Stomach (tissue), 8 donors: ENCODE measurements at regions not wholly inside any gene's neighbourhood (a gene's known extent, or its start where the extent isn't known, plus 50 kb on each side); places are given as distances from the start of the nearest gene placed in this dataset.

Source experiments
- DNase-seq, 2 donors: peaks; one replicate each; pipeline versions ENCODE4 v3.0.0 to v3.0.0-alpha.2; 2013 to 2019
- H3K27ac ChIP-seq, 5 donors: fragments of 200-600 bp in 4 of 5; sonication (generic) in 4 of 5; one replicate each; pipeline ENCODE4 v1.5.1; 2013 to 2019; ENCODE audit warnings: mild to moderate bottlenecking in 1 of 5, moderate library complexity in 1 of 5
- H3K27me3 ChIP-seq, 3 donors: fragments of 200-600 bp; sonication (generic); one replicate each; pipeline ENCODE4 v1.5.1; 2017 to 2019; ENCODE audit warnings: mixed run types in 1 of 3
- H3K36me3 ChIP-seq, 4 donors: fragments of 200-600 bp; sonication (generic); 1 replicate in 3 of 4; 2 replicates in 1 of 4; pipeline ENCODE4 v1.5.1; 2016 to 2019
- H3K4me1 ChIP-seq, 4 donors: fragments of 200-600 bp; sonication (generic); one replicate each; pipeline ENCODE4 v1.5.1; 2016 to 2019
- H3K4me3 ChIP-seq, 4 donors: fragments of 200-600 bp; sonication (generic) in 3 of 4; one replicate each; pipeline ENCODE4 v1.5.1; 2016 to 2019; ENCODE audit warnings: mild to moderate bottlenecking in 1 of 4
- H3K9me3 ChIP-seq, 4 donors: fragments of 200-600 bp; sonication (generic); one replicate each; pipeline ENCODE4 v1.5.1; 2016 to 2019
- EP300 ChIP-seq: sonication (generic); formaldehyde crosslinking; IDR thresholded peaks from one replicate; pipeline ENCODE4 v1.6.1; 2017; ENCODE audit warnings: antibody characterized with exemption
- POLR2A ChIP-seq, 4 donors: fragments of 450-650 bp; IDR thresholded peaks; one replicate each; pipeline ENCODE4 v1.6.1; 2016; ENCODE audit warnings: antibody characterized with exemption in 4 of 4, control low read depth in 2 of 4, mild to moderate bottlenecking in 1 of 4, moderate library complexity in 1 of 4
- POLR2AphosphoS5 ChIP-seq, 3 donors: sonication (generic); formaldehyde crosslinking; IDR thresholded peaks; one replicate each; pipeline ENCODE4 v1.6.1; 2016; ENCODE audit warnings: antibody characterized with exemption in 3 of 3
- WGBS, 5 donors: extraction: QIAGEN DNeasy Blood & Tissue Kit in 3 of 5; methylation state at CpG; one replicate each; pipeline versions ENCODE4 v1.1.5 to v1.1.7; 2013 to 2018; 5-methylcytosine and 5-hydroxymethylcytosine counted together
- intact Hi-C: fragments of 100-400 bp; cut with DNase I; formaldehyde crosslinking; loops from one replicate; pipeline ENCODE4 v1.15.1; 2023; ENCODE audit warnings: low total_unique reads
- TF ChIP-seq, protein P1 (sequence below), 7 experiments: fragments of 450-650 bp in 4 of 7; fragments of 200-600 bp in 3 of 7; sonication (generic) in 3 of 7; IDR thresholded peaks; one replicate each; pipeline ENCODE4 v1.5.1; 2016 to 2019; ENCODE audit warnings: antibody characterized with exemption in 7 of 7, control low read depth in 2 of 7, mild to moderate bottlenecking in 1 of 7
- donor health status: healthy with polysubstance abuse.
- donor health status: Bipolar disorder and iron deficiency.
- donor health status: healthy.

GRCh38 chrX:8873956-8874355 lies 72.8 kb upstream of the FAM9A start:
- WGBS, 5 donors, result 54 to 86% (median 66%) methylated on average over 2 to 3 of the region's 3 CpGs
- intact Hi-C loops, result no loop called here

GRCh38 chrX:8873102-8873501 lies 71.9 kb upstream of the FAM9A start:
- Histone ChIP-seq H3K9me3 (no peaks in the 10 kb centered on the region), H3K4me3 (no peak overlapping the region), H3K27ac (no peak overlapping the region), H3K36me3 (no peaks in the 10 kb centered on the region), H3K4me1 (no peaks in the 10 kb centered on the region), H3K27me3 (no peaks in the 10 kb centered on the region)
- TF ChIP-seq, protein P1, sequence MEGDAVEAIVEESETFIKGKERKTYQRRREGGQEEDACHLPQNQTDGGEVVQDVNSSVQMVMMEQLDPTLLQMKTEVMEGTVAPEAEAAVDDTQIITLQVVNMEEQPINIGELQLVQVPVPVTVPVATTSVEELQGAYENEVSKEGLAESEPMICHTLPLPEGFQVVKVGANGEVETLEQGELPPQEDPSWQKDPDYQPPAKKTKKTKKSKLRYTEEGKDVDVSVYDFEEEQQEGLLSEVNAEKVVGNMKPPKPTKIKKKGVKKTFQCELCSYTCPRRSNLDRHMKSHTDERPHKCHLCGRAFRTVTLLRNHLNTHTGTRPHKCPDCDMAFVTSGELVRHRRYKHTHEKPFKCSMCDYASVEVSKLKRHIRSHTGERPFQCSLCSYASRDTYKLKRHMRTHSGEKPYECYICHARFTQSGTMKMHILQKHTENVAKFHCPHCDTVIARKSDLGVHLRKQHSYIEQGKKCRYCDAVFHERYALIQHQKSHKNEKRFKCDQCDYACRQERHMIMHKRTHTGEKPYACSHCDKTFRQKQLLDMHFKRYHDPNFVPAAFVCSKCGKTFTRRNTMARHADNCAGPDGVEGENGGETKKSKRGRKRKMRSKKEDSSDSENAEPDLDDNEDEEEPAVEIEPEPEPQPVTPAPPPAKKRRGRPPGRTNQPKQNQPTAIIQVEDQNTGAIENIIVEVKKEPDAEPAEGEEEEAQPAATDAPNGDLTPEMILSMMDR (IDR thresholded peaks at IDR 0.05), result no peak
- no peak for TF ChIP-seq POLR2AphosphoS5 (IDR thresholded peaks at IDR 0.05)
- TF ChIP-seq POLR2A (IDR thresholded peaks at IDR 0.05), result no peak
- no peak for TF ChIP-seq EP300
- intact Hi-C loops, result no loop called here
- DNase-seq, result no peak
- 49 to 93% (median 71%) methylated on average over 2 of the region's 2 CpGs for WGBS, 5 donors

More at GRCh38 chrX:8873956-8874355, 72.8 kb upstream of the FAM9A start:
- TF ChIP-seq, protein P1 (IDR thresholded peaks at IDR 0.05), result no peak
- no peak for TF ChIP-seq POLR2AphosphoS5 (IDR thresholded peaks at IDR 0.05)
- TF ChIP-seq POLR2A (IDR thresholded peaks at IDR 0.05), result no peak
- no peak for TF ChIP-seq EP300
- Histone ChIP-seq H3K36me3 (no peaks in the 10 kb centered on the region), H3K27me3 (no peaks in the 10 kb centered on the region), H3K27ac (no peak overlapping the region), H3K4me1 (no peaks in the 10 kb centered on the region), H3K9me3 (no peaks in the 10 kb centered on the region), H3K4me3 (no peak overlapping the region)
- DNase-seq, result no peak

GRCh38 chrX:8870411-8870810 lies 69.2 kb upstream of the FAM9A start:
- TF ChIP-seq EP300 (no peak), POLR2AphosphoS5 (IDR thresholded peaks at IDR 0.05) (no peak), POLR2A (IDR thresholded peaks at IDR 0.05) (no peak)
- TF ChIP-seq, protein P1 (IDR thresholded peaks at IDR 0.05), result no peak
- intact Hi-C loops, result no loop called here
- Histone ChIP-seq H3K36me3 (no peaks in the 10 kb centered on the region), H3K27me3 (no peaks in the 10 kb centered on the region), H3K4me1 (no peaks in the 10 kb centered on the region), H3K9me3 (no peaks in the 10 kb centered on the region), H3K4me3 (no peak overlapping the region), H3K27ac (no peak overlapping the region)
- 64 to 90% (median 68%) methylated on average over 3 of the region's 3 CpGs for WGBS, 5 donors
- DNase-seq, result no peak

GRCh38 chrX:8869812-8870211 lies 68.6 kb upstream of the FAM9A start:
- H3K9me3 ChIP-seq, result no peaks in the 10 kb centered on the region
- no peak overlapping the region for H3K27ac ChIP-seq
- no peaks in the 10 kb centered on the region for H3K4me1 ChIP-seq
- H3K4me3 ChIP-seq, result no peak overlapping the region
- intact Hi-C loops, result no loop called here
- no peaks in the 10 kb centered on the region for H3K36me3 ChIP-seq
- TF ChIP-seq EP300, result no peak
- no peak for TF ChIP-seq POLR2AphosphoS5 (IDR thresholded peaks at IDR 0.05)
- TF ChIP-seq, protein P1 (IDR thresholded peaks at IDR 0.05), result no peak
- TF ChIP-seq POLR2A (IDR thresholded peaks at IDR 0.05), result no peak
- DNase-seq, result no peak
- no peaks in the 10 kb centered on the region for H3K27me3 ChIP-seq
